GM04504 (cell line): ENCODE measurements at regions not wholly inside any gene's neighbourhood (a gene's known extent, or its start where the extent isn't known, plus 50 kb on each side); places are given as distances from the start of the nearest gene placed in this dataset.
"Not testable (repeated sequence)": the region's sequence is repeated elsewhere in the genome, so short reads cannot be mapped to it uniquely, and the experiment has no call there.

ENCODE experiments used
- DNase-seq: peaks from one replicate; pipeline ENCODE4 v3.0.0-alpha.2; 2012; ENCODE audit warnings: low read depth

DNA sequence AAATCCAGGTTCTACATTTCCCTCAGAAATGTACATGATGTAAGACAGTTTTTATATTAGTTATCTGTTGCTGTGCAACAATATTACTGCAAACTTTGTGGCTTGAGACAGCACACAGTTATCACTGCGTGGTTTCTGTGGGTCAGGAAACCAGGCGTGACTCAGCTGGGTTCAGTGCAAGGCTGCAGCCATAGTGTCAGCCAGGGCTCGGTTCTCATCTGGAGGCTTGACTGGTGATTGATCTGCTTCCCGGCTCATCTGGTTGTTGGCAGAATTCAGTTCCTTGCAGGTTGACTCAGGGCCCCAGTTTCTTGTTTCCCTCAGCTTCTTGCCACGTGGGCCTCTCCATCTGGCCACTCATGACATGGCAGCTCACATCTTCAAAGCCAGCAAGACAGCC, 146.8 kb upstream of the ROPN1B start:
- peak; percentile 36 for DNase-seq

DNA sequence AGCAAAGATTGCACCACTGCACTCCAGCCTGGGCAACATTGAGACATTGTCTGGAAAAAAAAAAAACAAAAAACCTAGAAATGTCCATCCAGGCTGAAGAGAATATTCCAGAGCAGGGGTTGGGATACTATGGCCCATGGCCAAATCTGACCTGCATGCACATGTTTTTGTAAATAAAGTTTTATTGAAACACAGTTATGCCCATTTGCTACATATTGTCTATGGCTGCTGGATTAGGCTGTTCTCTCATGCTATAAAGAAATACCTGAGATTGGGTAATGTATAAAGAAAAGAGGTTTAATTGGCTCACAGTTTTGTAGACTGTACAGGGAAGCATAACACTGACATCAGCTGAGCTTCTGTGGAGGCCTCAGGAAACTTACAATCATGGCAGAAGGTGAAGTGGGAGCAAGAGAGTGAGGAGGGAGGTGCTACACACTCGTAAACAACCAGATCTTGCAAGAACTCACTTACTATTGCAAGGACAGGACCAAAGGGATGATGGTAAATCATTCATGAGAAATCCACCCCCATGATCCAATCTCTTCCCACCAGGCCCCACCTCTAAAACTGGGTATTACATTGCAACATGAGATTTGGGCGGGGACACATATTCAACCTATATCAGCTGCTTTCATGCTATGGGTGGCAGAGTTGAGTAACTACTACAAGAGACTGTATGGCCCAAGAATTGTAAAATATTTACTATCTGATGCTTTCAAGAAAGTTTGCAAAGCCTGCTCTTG, 137.8 kb upstream of the ROPN1B start:
- DNase-seq = not testable (repeated sequence)

DNA sequence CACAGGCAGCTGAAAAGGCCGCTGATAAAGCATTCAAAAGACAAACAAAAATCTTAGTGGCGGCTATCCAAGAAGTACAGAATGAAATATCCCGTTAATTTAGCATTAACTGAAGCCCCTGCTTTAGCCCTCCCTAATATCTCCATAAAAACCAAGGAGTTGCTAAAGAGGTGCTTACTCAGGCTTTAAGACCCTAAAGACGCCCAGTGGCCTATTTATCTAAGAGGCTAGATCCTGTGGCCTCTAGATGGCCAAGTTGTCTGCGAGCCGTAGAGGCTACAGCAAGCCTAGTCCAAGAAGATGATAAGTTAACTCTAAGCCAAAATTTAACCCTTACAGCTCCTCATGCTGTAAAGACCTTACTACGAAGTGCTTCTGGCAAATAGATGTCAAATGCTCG, 133.4 kb upstream of the ROPN1B start:
- not testable (repeated sequence) for DNase-seq

DNA sequence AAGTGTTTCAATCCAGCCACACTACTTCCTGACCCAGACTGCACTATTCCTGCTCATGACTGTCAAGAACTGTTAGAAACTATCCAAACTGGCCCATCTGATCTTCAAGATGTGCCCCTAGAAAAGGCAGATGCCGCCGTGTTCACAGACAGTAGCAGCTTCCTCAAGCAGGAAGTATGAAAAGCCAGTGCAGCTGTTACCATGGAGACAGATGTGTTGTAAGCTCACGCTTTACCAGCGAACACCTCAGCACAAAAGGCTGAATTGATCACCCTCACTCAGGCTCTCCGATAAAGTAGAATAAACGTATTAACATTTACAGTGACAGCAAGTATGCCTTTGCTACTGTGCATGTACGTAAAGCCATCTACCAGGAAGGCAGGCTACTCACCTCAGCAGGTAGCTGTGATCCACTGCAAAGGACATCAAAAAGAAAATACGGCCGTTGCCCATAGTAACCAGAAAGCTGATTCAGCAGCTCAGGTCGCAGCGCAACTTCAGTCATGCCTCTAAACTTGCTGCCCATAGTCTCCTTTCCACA, 132.9 kb upstream of the ROPN1B start:
- peak; percentile 5 for DNase-seq

DNA sequence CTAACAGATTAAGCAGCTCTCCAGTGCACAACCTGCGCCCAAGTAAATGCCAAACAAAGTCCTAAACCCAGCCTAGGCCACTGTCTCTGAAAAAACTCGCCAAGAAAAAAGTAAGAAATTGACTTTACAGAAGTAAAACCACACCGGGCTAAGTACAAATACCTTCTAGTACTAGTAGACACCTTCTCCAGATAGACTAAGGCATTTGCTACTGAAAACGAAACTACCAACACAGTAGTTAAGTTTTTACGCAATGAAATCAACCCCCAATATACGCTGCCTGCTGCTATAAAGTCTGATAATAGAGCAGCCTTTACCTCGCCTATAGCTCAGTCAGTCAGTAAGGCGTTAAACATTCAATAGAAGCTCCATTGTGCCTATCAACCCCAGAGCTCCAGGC, 132.2 kb upstream of the ROPN1B start:
- DNase-seq = not testable (repeated sequence)

DNA sequence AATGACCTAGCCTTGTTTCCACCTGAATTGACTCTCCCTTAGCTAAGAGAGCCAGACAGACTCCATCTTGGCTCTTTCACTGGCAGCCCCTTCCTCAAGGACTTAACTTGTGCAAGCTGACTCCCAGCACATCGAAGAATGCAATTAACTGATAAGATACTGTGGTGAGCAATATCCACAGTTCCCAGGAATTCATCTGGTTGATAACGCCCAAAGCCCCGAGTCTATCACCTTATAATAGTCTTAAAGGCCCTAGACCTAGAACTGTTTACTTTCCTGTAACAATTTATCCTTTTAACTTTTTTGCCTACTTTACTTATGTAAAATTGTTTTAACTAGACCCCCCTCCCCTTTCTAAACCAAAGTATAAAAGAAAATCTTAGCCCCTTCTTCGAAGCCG, 130.1 kb upstream of the ROPN1B start:
- not testable (repeated sequence) for DNase-seq

DNA sequence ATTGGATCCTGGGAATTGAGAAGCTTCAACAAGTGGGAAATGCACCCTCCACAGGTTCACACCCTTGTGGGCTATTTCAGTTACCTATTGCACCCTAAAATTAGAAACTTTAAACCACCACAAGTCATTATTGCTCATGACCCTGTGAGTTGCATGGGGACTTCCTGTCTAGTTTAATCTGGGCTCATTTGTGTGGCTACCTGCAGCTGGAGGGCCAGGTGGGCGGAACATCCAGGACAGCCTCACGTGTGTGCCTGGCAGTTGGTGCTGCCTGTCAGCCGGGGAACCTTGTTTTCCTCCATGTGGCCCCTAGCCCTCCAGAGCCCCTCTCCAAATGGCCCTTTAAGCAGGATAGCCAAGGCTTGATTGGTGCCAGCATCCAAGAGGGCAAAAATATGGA, 128.5 kb upstream of the ROPN1B start:
- not testable (repeated sequence) for DNase-seq

DNA sequence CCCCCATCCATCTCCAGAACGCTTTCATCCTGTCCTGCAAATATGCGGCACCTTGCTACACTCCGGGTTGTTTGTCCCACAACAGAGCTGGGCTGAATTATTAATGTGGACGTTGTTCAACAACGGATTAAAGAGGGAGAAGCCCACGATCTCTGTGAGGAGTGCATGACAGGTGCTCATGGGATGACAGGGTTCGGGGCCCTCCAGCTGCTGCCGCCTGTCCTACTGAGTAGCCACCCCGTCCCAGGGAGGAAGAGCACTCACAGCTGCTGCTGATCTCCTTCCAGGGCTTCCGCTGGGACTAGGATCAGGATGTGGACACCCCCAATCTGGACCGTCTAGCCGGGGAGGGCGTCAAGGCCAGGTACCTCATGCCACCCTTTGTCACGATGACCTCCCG, 121.0 kb upstream of the ROPN1B start:
- DNase-seq = not testable (repeated sequence)

DNA sequence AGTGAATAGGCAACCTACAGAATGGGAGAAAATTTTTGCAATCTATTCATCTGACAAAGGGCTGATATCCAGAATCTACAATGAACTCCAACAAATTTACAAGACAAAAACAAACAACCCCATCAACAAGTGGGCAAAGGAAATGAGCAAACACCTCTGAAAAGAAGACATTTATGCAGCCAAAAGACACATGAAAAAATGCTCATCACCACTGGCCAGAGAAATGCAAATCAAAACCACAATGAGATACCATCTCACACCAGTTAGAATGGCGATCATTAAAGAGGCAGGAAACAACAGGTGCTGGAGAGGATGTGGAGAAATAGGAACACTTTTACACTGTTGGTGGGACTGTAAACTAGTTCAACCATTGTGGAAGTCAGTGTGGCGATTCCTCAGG, 114.0 kb upstream of the ROPN1B start:
- not testable (repeated sequence) for DNase-seq

DNA sequence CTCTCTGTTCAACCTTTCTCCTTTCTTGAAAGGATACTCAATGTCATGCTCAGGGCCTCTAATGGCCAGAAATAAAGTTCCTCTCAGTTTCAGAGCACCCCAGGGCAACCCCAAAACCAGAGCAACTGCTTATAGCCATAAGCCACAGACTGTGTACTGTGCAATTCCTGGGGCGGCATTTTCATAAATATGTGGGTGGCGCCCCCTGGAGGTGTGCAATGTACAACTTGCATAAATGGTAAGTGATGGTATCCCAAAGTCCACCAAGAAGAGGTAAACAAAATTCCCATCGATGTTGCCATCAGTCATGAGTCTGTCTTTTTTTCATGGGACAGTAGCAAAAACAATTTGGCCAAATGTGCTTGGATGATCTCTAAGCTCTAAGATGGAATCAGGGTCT, 108.4 kb upstream of the ROPN1B start:
- not testable (repeated sequence) for DNase-seq

DNA sequence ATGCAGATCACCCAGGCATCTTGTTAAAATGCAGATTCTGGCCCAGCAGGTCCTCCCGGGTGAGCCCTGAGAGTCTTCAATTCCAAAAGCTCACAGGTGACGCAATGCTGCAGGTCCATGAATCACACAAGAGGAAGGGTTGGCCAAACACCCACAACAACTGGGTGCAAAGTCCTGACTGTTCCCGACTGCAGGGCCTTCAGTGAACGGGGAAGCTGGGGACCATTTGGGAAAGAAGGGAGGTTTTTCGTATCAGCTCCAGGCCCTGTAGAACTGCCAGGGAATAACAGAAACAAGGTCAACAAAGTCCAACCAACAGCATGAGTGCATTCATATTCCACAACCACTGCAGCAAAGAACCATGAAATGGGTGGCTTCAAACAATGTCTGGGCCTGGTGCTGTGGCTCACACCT, 106.1 kb upstream of the ROPN1B start:
- not testable (repeated sequence) for DNase-seq

DNA sequence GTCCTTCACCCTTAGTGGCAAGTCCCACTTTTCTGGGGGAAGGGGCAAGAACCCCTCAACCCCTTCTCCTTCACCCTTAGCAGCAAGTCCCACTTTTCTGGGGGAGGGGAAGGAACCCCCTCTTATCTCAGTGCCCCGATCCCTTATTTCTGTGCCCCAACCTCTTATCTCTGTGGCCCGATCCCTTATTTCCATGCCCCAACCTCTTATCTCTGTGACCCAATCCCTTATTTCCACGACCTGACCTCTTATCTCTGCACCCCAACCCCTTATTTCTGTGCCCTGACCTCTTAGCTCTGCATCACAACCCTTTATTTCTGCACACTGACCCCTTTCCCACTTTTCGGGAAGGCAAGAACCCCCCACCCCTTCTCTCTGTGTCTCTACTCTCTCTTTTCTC, 104.4 kb upstream of the ROPN1B start:
- not testable (repeated sequence) for DNase-seq

DNA sequence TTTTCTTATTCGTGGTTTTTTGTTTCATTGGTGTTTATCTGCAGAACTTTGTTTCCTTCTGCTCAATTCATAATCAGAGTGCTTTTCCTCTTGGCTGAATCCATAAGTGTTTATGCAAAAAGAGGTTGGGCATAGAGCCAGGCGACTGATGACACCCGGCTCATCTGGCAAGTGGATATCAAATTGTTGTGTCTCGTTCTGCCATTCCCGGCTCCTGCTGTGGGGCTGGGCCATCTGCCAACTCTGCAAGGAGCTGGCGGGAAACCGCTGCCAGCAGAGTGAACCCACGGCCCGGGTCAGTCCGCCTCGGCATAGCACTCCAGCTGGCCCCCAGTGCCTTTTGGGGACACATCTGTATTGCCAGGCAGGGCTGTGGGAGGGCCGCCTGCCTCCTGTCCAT, 83.0 kb upstream of the ROPN1B start:
- DNase-seq = peak; percentile 59

DNA sequence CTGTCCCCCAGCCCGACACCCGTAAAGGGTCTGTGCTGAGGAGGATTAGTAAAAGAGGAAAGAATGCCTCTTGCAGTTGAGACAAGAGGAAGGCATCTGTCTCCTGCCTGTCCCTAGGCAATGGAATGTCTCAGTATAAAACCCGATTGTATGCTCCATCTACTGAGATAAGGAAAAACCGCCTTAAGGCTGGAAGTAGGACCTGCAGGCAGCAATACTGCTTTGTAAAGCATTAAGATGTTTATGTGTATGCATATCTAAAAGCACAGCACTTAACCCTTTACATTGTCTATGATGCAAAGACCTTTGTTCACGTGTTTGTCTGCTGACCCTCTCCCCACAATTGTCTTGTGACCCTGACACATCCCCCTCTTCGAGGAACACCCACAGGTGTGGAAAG, 69.8 kb upstream of the ROPN1B start:
- DNase-seq = not testable (repeated sequence)

DNA sequence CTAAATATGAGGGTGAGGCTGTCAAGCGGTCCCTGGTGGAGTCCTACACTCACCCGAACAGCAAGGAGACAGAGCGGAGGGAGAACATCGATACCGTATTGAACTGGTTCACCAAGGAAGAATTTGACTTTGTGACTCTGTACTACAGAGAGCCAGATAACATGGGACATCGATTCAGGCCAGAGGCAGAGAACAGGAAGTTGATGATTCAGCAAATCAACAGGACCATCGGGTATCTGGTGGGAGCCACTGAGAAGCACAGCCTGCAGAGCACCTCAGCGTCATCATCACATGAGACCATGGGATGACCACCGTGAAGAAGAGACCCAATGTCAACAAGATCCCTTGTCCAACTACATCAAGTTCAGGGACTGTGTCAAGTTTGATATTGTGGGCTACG, 67.5 kb upstream of the ROPN1B start:
- DNase-seq = not testable (repeated sequence)

DNA sequence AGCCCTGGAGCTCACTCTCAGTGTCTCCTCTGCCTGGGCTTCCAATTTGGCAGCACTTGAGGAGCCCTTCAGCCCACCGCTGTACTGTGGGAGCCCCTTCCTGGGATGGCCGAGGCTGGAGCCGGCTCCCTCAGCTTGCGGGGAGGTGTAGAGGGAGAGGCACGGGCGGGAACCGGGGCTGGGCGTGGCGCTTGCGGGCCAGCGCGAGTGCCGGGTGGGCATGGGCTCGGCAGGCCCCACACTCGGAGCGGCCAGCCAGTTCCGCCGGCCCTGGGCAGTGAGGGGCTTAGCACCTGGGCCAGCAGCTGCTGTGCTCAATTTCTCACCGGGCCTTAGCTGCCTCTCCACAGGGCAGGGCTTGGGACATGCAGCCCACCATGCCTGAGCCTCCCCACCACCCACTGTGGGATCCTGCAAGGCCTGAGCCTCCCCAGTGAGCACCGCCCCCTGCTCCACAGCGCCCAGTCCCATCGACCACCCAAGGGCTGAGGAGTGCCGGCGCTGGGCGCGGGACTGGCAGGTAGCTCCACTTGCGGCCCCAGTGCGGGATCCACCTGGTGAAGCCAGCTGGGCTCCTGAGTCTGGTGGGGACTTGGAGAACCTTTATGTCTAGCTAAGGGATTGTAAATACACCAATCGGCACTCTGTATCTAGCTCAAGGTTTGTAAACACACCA, 65.1 kb upstream of the ROPN1B start:
- DNase-seq = not testable (repeated sequence)

DNA sequence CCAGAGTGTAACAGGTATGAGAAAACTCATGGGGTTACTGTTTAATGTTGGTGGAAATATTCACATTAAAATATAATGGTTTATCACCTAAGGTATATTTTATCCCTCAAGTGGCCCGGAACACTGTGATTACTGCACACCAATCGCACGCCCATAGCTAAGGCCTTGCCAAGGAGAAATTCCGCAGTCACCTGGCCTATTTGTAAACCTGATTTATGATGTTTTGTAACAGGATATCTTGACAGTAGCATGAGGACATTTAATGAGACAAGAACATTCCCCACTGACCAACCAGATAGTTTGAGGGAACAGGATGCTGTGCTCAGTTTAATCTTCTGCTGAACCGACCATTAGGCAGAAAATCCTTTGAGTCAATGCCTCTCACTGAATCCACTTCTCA, 61.7 kb upstream of the ROPN1B start:
- not testable (repeated sequence) for DNase-seq

DNA sequence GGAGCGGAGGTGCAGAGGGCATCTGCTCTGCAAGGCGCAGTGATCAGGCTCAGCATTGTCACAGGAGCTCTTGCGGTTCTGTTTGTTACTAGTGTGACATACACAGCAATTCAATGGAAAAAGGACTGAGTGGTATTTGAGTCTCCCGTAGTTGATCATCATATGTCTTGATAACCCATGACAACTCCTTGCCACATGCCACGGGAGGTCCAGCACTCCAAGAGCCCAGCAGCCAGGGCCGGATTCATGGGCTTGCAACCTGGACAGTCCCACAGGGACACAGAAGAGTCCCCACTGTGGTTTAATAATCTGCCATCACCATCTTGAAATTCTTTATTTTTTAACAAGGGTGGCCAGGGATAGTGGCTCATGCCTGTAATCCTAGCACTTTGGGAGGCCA, 58.1 kb upstream of the ROPN1B start:
- not testable (repeated sequence) for DNase-seq

DNA sequence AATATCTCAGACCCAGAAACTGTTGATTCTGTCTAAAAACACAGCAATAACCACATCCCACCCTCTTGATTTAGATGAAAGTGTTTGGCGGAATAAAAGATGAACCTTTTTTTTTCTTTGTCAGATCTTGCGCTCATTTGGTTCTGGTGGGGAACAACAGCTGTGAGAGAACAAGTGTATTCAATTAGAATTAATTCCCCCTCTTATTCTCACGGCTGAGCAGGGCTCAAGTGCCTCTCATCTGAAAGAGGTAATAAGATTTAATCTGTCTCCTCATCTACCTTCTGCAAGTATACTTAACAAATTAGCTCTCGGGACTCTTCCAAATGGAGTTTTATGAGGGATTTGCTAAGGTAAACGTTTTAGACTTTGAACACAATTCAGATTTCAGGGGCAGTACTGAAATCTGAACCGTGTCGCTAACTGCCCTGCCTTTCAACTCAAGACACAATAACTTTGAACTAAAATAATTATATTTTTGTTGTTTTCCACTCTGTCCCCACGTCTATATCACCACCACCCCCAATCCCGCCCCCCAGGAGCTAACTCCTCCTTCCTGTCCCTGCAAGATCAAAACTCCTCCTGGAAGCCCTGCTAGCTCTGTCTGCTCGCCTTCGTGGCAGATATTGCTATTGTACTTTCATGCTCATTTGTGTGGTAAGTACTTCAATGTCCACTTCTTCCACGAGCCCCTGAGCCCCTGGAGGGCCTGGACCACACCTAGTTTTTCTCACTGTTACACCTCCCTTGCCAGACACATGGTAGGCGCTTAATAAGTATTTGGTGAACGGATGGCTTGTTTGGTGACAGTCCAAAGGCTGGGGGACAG, 54.2 kb upstream of the ROPN1B start:
- peak; percentile 23 for DNase-seq

DNA sequence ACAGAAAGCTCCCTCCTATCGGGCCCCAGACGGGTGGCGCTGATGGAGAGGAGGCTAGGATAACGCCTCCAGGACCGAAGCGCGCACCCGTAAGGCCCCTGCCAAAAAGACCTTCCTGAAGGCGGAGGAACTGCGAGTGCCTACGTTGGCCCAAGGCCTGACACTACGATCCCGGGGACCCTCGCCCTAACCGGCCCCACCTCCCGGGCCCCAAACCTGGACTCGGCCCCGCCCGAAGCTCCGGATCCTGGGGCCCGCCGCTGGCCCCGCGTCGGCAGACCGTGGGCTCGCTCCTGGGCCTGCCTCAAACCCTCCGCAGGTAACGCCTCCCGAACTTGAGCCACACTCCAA, 53.6 kb upstream of the ROPN1B start:
- DNase-seq = peak; percentile 4

DNA sequence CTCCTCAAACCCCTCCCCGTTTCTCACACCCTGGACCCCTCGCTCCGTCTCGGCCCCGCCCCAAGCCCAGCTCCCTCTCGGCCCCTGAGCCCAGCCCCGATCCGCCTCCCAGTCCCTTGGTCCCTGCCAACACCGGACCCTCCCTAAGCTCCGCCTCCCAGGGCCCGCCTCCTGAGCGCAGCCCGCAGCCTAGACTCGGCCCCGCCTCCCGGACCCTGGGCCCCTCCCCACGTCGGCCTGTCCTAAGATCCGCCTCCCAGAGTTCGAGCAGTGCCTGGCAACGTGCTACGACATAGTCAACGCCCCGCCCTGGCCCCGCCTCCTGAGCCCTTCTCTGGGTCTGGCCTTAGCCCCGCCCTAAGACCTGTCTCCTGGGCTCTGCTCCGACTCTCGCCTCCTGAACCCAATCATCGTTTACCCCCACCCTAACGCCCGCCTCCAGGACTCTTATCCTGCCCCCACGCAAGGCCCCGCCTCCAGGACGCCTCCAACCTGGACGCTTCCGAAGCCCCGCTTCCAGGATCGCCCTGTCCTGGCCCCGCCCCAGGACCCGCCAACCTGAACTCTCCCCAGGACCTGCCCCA, 53.1 kb upstream of the ROPN1B start:
- peak; percentile 97 for DNase-seq

DNA sequence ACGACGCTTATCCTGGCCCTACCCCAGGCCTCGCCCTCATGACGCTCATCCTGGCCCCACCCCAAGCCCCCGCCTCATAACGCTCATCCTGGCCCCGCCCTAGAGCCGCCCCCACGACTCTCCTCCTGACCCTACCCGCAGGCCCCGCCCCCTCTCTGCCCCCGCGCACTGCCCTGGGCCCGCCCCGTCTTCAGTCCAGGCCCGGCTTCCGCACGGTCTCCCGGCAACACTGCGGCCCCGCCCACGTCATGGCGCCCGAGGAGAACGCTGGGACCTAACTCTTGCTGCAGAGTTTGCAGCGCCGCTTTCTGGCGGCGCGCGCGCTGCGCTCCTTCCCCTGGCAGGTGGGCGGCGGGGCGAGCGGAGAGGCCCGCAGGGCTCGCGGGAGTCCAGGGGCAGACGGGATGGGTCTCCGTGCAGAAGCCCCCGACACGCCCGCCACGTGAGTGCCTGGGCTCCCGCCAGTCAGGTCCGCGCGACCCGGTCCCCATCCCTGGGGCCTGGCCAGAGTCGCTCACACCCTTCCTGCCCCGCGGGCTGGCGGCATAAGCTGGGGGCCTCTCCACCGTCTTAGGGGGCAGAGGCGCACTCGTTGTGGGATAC, 52.5 kb upstream of the ROPN1B start:
- DNase-seq = peak; percentile 87
